Epithelial cell of proximal tubule (primary cell): ENCODE measurements at regions not wholly inside any gene's neighbourhood (a gene's known extent, or its start where the extent isn't known, plus 50 kb on each side); places are given as distances from the start of the nearest gene placed in this dataset.

Experiments
- DNase-seq: peaks from one replicate; pipeline ENCODE4 v3.0.0-alpha.2; 2011; ENCODE audit warnings: low read depth
- H3K4me3 ChIP-seq: 2 replicates; pipeline ENCODE4 v1.5.1; 2011; ENCODE audit warnings: low read depth, mild to moderate bottlenecking, low read length
- CTCF ChIP-seq: conservative IDR thresholded peaks from 2 replicates; pipeline ENCODE4 v1.5.1; 2012; ENCODE audit warnings: low read depth, mild to moderate bottlenecking, low read length

GRCh38 chr11:26943636-26944035 is 50.3 kb upstream of the FIBIN start:
- TF ChIP-seq CTCF: no peak
- no peak overlapping the region for H3K4me3 ChIP-seq
- no peak for DNase-seq
